Prostate gland (tissue), 2 donors: ENCODE measurements at regions not wholly inside any gene's neighbourhood (a gene's known extent, or its start where the extent isn't known, plus 50 kb on each side); places are given as distances from the start of the nearest gene placed in this dataset.

ENCODE experiments used
- CTCF ChIP-seq, 4 experiments: fragments of 200-600 bp in 2 of 4; fragments of 450-650 bp in 2 of 4; sonication (generic) in 2 of 4; IDR thresholded peaks; 1 replicate in 3 of 4; 2 replicates in 1 of 4; pipeline ENCODE4 v1.5.1; 2016 to 2019; ENCODE audit warnings: antibody characterized with exemption in 4 of 4, mild to moderate bottlenecking in 2 of 4, moderate library complexity in 2 of 4
- POLR2A ChIP-seq: fragments of 450-650 bp; IDR thresholded peaks from one replicate; pipeline ENCODE4 v1.6.1; 2016; ENCODE audit warnings: antibody characterized with exemption, mild to moderate bottlenecking

DNA sequence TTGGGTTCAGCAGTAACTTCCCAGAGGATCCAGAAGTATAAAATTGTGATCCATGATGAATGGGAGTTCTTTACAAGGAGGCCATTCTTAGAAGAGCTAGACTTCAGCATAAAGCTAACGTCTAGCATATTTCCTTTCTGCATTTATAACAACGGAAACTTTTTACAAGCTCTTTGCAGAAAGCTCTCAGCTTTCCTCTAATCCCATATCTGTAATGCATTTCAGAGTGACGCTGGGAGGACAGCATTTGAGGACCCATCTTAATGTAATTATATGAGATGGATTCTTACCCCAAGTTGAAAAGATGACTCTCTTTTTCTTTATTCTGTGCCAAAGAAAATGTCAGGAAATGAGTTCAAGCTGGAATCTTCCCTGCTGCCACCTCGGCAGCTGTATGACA lies 132.0 kb upstream of the CACHD1 start:
- TF ChIP-seq CTCF (IDR thresholded peaks at IDR 0.05) (no peak), POLR2A (no peak)
